Heart right ventricle (tissue), 16 donors: ENCODE measurements at regions not wholly inside any gene's neighbourhood (a gene's known extent, or its start where the extent isn't known, plus 50 kb on each side); places are given as distances from the start of the nearest gene placed in this dataset.

ENCODE experiments used
- ATAC-seq, 8 donors: fragments of 200-7000 bp; cut with Tn5 transposase; one replicate each; pipeline ENCODE4 v1.9.1; 2020; ENCODE audit warnings: mild to moderate bottlenecking in 8 of 8, moderate library complexity in 8 of 8, moderate number of reproducible peaks in 1 of 8
- DNase-seq, 2 donors: peaks; one replicate each; pipeline ENCODE4 v3.0.0-alpha.2; 2020
- H3K27ac ChIP-seq, 10 donors: fragments of 200-600 bp; sonication (generic) in 2 of 10; one replicate each; pipeline versions ENCODE4 v1.5.0 to v1.8.0; 2020 to 2022; ENCODE audit warnings: mild to moderate bottlenecking in 3 of 10
- H3K27me3 ChIP-seq, 7 donors: fragments of 200-600 bp; one replicate each; pipeline ENCODE4 v1.8.0; 2021 to 2022; ENCODE audit warnings: mild to moderate bottlenecking in 2 of 7
- H3K36me3 ChIP-seq, 9 donors: fragments of 200-600 bp; sonication (generic) in 1 of 9; one replicate each; pipeline versions ENCODE4 v1.5.0 to v1.8.0; 2020 to 2022; ENCODE audit warnings: mild to moderate bottlenecking in 2 of 9
- H3K4me1 ChIP-seq, 9 donors: fragments of 200-600 bp; sonication (generic) in 1 of 9; one replicate each; pipeline versions ENCODE4 v1.5.0 to v1.8.0; 2020 to 2022; ENCODE audit warnings: mild to moderate bottlenecking in 4 of 9
- H3K4me3 ChIP-seq, 10 donors: fragments of 200-600 bp; sonication (generic) in 2 of 10; one replicate each; pipeline versions ENCODE4 v1.5.0 to v1.8.0; 2020 to 2022; ENCODE audit warnings: mild to moderate bottlenecking in 7 of 10, moderate library complexity in 2 of 10
- H3K9me3 ChIP-seq, 11 donors: fragments of 200-600 bp in 10 of 11; sonication (generic) in 2 of 11; one replicate each; pipeline versions ENCODE4 v1.5.0 to v1.8.0; 2013 to 2022; ENCODE audit warnings: mild to moderate bottlenecking in 2 of 11, control low read depth in 1 of 11, moderate library complexity in 1 of 11
- CTCF ChIP-seq, 9 donors: fragments of 200-600 bp; sonication (generic) in 2 of 9; IDR thresholded peaks; one replicate each; pipeline versions ENCODE4 v1.5.0 to v1.8.0; 2021 to 2022; ENCODE audit warnings: antibody characterized with exemption in 9 of 9, mild to moderate bottlenecking in 5 of 9, moderate library complexity in 1 of 9
- WGBS, 2 donors: extraction: QIAGEN DNeasy Blood & Tissue Kit; methylation state at CpG; one replicate each; pipeline ENCODE4 v1.1.7; 2013; ENCODE audit warnings: inconsistent platforms in 1 of 2; 5-methylcytosine and 5-hydroxymethylcytosine counted together
- intact Hi-C, 10 donors: fragments of 100-400 bp; cut with DNase I; formaldehyde crosslinking; loops; one replicate each; pipeline versions ENCODE4 v1.11.1 to v1.14.2; 2022
- donor health status: Arrhythmogenic right ventricular cardiomyopathy.
- donor health status: ischemic (EF 13 %, LVEDD 7.1; RV severe dilation, severe dysfunction).
- donor health status: healthy with polysubstance abuse.
- donor health status: DM: no; HTN: yes; CAD: no.
- donor health status: DM: no; HTN: no; CAD: no.
- donor health status: ischemic (EF 25% LVEDD 6.9; RV normal size, moderate dysfunction).
- donor health status: ischemic (EF 25% LVEDD 5.7; RV mildly dilated, moderate dysfunction).
- donor health status: healthy.
- donor health status: DM: yes; HTN: yes; CAD: no.
- donor health status: Ischemic cardiomyopathy.
- donor health status: ischemic (EF 35%, LVEDD 5.7; RV mildly dilated, moderate dysfunction).
- donor health status: nonischemic (EF 11% LVEDD 7.7; RV severe dilation, severe dysfunction).
- donor health status: DM: yes; HTN: yes; CAD: no.
- donor health status: PGD.
- donor health status: ischemic (EF 29% LVEDD 5.4; RV normal size, mild dysfunction).
- donor health status: nonischemic (EF 23%, LVEDD 6.1; RV moderate dilation, normal function).

GRCh38 chr7:93819699-93820098 is 70.9 kb downstream of the TFPI2 start:
- H3K36me3 ChIP-seq = no peaks in the 10 kb centered on the region
- H3K9me3 ChIP-seq = no peaks in the 10 kb centered on the region
- no peak for DNase-seq
- intact Hi-C loops = loop anchor here in 1 of 10 donors (10.0 kb wide), 1 partner anchor 265 kb away; no protein-coding TSS in a partner anchor
- 81 to 88% methylated on average over 7 of the region's 7 CpGs for WGBS, 2 donors
- no peaks in the 10 kb centered on the region for H3K27me3 ChIP-seq
- no peak for ATAC-seq
- no peak overlapping the region for H3K27ac ChIP-seq
- H3K4me1 ChIP-seq = no peaks in the 10 kb centered on the region
- no peak for TF ChIP-seq CTCF (IDR thresholded peaks at IDR 0.05)
- no peak overlapping the region for H3K4me3 ChIP-seq

- H3K4me3 ChIP-seq = no peak overlapping the region
- no peaks in the 10 kb centered on the region for H3K4me1 ChIP-seq
- TF ChIP-seq CTCF (IDR thresholded peaks at IDR 0.05) = no peak
- H3K27ac ChIP-seq = no peak overlapping the region
- H3K9me3 ChIP-seq = no peaks in the 10 kb centered on the region
- intact Hi-C loops = loop anchor here in 1 of 10 donors (10.0 kb wide), 1 partner anchor 267 kb away; no protein-coding TSS in a partner anchor
- WGBS, 2 donors = 35 to 52% methylated on average over 1 of the region's 1 CpG
- no peaks in the 10 kb centered on the region for H3K36me3 ChIP-seq
- ATAC-seq (no peak), DNase-seq (no peak)
- H3K27me3 ChIP-seq = no peaks in the 10 kb centered on the region
These were observed 73.0 kb downstream of the TFPI2 start for GRCh38 chr7:93817526-93817925.

- Histone ChIP-seq H3K27me3 (no peaks in the 10 kb centered on the region), H3K4me1 (no peaks in the 10 kb centered on the region), H3K36me3 (no peaks in the 10 kb centered on the region), H3K4me3 (no peak overlapping the region), H3K27ac (no peak overlapping the region), H3K9me3 (no peaks in the 10 kb centered on the region)
- intact Hi-C loops = loop anchor here in 1 of 10 donors (10.0 kb wide), 1 partner anchor 268 kb away; no protein-coding TSS in a partner anchor
- ATAC-seq = no peak
- DNase-seq = no peak
- TF ChIP-seq CTCF (IDR thresholded peaks at IDR 0.05) = no peak
These were observed 73.5 kb downstream of the TFPI2 start for GRCh38 chr7:93817004-93817403.

- no peak for DNase-seq
- intact Hi-C loops = loop anchor here in 1 of 10 donors (10.0 kb wide), 1 partner anchor 271 kb away; no protein-coding TSS in a partner anchor
- TF ChIP-seq CTCF (IDR thresholded peaks at IDR 0.05) = no peak
- Histone ChIP-seq H3K27me3 (no peaks in the 10 kb centered on the region), H3K9me3 (no peaks in the 10 kb centered on the region), H3K27ac (no peak overlapping the region), H3K36me3 (no peaks in the 10 kb centered on the region), H3K4me3 (no peak overlapping the region), H3K4me1 (no peaks in the 10 kb centered on the region)
- 74 to 80% methylated on average over 1 of the region's 1 CpG for WGBS, 2 donors
- no peak for ATAC-seq
These were observed 77.0 kb downstream of the TFPI2 start for GRCh38 chr7:93813514-93813913.
